Large intestine (tissue), 3 donors: ENCODE measurements at regions not wholly inside any gene's neighbourhood (a gene's known extent, or its start where the extent isn't known, plus 50 kb on each side); places are given as distances from the start of the nearest gene placed in this dataset.
A peak's percentile ranks its signal among the peaks of the same experiment; 100 is the strongest.

Experiments
- DNase-seq, 2 donors: peaks; one replicate each; pipeline versions ENCODE4 v3.0.0 to v3.0.0-alpha.2; 2013
- H3K27ac ChIP-seq: one replicate; pipeline ENCODE4 v1.5.1; 2013; ENCODE audit warnings: low read length
- H3K27me3 ChIP-seq: 2 replicates; pipeline ENCODE4 v1.6.1; 2013; ENCODE audit warnings: low read length; ENCODE audit not compliant: control insufficient read depth, insufficient read depth
- H3K36me3 ChIP-seq: 2 replicates; pipeline ENCODE4 v1.6.1; 2013; ENCODE audit warnings: low read length; ENCODE audit not compliant: control insufficient read depth, insufficient read depth
- H3K4me1 ChIP-seq: one replicate; pipeline ENCODE4 v1.6.1; 2013; ENCODE audit warnings: low read length; ENCODE audit not compliant: control insufficient read depth, insufficient read depth
- H3K4me3 ChIP-seq: one replicate; pipeline ENCODE4 v1.5.1; 2013; ENCODE audit warnings: low read length
- H3K9me3 ChIP-seq: one replicate; pipeline ENCODE4 v1.6.1; 2013; ENCODE audit warnings: mild to moderate bottlenecking, low read depth, low read length, moderate library complexity; ENCODE audit not compliant: control insufficient read depth
- WGBS: methylation state at CpG from one replicate; pipeline ENCODE4 v1.1.5; 2013; ENCODE audit warnings: low lambda C conversion rate; ENCODE audit not compliant: insufficient coverage; 5-methylcytosine and 5-hydroxymethylcytosine counted together

DNA sequence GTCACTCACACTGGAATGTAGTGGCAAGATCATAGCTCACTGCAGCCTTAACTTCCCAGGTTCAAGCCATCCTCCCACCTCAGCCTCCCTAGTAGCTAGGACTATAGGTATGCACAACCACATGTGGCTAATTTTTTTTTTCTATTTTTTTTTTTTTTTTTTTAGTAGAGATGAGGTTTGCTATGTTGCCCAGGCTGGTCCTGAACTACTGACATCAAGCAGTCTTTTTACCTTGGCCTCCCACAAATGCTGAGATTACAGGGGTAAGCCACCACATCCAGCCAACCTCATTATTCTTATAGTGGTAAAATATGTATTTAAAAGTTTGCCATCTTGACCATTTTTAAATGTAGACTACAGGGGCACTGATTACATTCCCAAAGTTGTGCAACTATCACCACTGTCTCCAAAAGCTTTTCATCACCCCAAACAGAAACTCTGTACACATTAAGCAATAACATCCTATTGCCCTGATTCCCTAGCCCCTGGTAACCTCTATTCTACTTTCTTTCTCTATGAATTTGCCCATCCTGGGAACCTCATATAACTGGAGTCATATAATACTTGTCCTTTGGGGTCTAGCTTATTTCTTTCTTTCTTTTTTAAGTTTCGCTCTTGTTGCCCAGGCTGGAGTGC, 268.0 kb upstream of the JARID2 start:
- Histone ChIP-seq H3K36me3 (no peaks in the 10 kb centered on the region), H3K4me3 (no peak overlapping the region), H3K27ac (no peak overlapping the region), H3K9me3 (no peaks in the 10 kb centered on the region), H3K27me3 (no peaks in the 10 kb centered on the region), H3K4me1 (no peaks in the 10 kb centered on the region)
- WGBS: no CpG with 5 or more reads among the region's 1 CpG
- no peak for DNase-seq

DNA sequence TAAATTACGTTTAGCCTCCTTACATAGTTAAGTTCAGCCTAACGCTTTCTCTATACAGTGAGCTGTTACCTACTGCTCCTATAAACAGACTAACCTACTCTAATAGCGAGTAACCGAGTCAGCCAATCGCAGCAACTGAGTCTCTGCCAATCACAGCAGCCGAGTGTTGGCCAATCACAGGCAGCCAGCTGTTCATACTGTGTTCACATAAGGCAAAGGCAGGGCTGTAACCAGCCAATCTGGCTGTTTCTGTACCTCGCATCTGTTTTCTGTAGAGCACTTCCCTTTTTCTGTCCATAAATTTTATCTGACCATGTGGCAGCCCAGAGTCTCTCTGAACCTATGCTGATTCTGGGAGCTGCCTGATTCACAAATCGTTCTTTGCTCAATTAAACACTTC, 263.9 kb upstream of the JARID2 start:
- H3K9me3 ChIP-seq: peaks cover 3% of the 10 kb centered on the region
- no peak overlapping the region for H3K27ac ChIP-seq
- peaks cover 11% of the 10 kb centered on the region for H3K4me1 ChIP-seq
- no peaks in the 10 kb centered on the region for H3K36me3 ChIP-seq
- no peak for DNase-seq
- 86% methylated on average over 1 of the region's 8 CpGs for WGBS
- no peak overlapping the region for H3K4me3 ChIP-seq
- no peaks in the 10 kb centered on the region for H3K27me3 ChIP-seq

DNA sequence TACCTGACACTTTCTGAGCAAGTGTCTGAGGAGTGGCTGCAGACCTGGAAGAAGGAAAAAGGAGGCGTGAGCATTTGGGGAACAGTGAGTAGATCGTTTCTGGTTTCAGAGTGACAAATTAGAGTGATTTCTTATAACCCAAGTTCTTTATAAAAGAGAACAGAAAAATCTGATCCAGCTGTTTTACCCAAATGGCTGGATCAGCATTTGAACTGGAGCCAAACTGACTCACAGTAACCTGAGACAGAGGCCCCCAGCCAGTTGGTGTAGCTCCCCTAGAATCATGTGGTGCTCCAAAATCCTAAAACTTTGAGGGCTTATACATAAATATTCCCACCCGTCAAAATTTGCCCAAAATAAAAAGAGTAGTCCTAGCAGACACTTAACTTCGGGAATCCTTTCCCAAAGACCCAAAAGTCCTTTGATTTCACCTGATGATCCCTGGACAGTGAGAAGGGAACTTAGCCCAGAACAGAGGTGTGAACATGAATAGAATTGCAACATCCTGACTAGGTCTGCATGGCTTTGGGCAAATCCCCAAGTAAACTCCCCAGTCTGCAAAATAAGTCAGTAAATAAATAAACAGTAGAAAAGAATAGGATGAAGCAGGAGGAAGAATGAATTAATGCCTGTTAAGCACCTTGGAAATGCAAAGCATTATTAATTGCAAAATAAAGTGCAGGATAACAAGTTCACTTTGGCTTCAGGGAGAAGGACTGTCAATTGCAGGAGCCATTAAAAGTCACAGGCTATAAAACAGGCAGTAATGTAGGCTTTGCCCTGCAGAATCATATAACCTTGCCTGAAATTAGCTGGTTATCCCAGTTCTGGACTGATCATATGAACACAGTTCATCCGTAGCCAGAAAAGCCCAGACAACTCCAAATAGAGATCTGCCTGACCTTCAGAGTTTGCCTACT, 262.0 kb upstream of the JARID2 start:
- peaks cover 11% of the 10 kb centered on the region for H3K4me1 ChIP-seq
- H3K27ac ChIP-seq: peak overlapping the region; percentile 13
- H3K4me3 ChIP-seq: no peak overlapping the region
- DNase-seq: no peak
- peaks cover 3% of the 10 kb centered on the region for H3K9me3 ChIP-seq
- H3K27me3 ChIP-seq: no peaks in the 10 kb centered on the region
- no CpG with 5 or more reads among the region's 5 CpGs for WGBS
- H3K36me3 ChIP-seq: no peaks in the 10 kb centered on the region

DNA sequence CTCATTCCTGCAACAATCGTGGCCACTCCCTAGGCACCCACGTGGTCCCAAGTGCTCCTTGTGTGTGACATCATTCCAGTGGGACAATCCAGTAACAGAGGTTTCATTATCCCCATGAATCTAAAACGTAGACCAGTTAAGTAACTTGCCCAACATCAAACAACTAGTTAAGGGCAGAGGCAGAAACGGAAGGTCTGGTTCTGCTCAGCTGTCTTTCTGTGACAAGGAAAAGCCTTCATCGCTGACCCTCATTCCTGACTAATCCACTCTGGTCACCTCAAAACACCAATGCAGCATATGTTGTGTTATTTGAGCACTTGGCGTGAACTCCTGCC, 261.4 kb upstream of the JARID2 start:
- Histone ChIP-seq H3K36me3 (no peaks in the 10 kb centered on the region), H3K27ac (peak overlapping the region; percentile 13), H3K9me3 (peaks cover 3% of the 10 kb centered on the region), H3K4me1 (peaks cover 11% of the 10 kb centered on the region), H3K27me3 (no peaks in the 10 kb centered on the region), H3K4me3 (no peak overlapping the region)
- no CpG with 5 or more reads among the region's 6 CpGs for WGBS
- DNase-seq: peak; percentile 85 to 94

DNA sequence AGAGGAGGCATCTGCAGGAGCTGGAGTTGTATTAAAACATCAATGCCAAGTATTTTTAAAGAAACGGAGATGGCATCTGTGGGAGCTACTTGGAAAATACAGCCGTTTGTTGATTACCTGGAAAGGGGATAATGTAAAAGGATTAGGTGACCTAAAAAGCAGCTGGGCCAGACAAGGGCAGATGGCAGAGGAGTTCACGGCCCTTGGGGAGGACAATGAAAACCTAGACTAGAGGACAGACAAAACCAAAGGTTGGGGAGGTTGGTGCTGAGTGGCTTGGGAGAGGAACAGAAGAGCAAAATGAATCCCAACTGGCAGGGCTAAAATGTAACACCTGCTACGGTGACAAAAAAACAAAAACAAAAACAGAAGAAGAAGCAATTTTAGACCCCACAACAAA, 260.5 kb upstream of the JARID2 start:
- WGBS: 89% methylated on average over 3 of the region's 4 CpGs
- Histone ChIP-seq H3K36me3 (no peaks in the 10 kb centered on the region), H3K27ac (no peak overlapping the region), H3K4me1 (peaks cover 11% of the 10 kb centered on the region), H3K27me3 (no peaks in the 10 kb centered on the region), H3K4me3 (no peak overlapping the region), H3K9me3 (peaks cover 3% of the 10 kb centered on the region)
- no peak for DNase-seq

- Histone ChIP-seq H3K4me3 (no peak overlapping the region), H3K27me3 (no peaks in the 10 kb centered on the region), H3K36me3 (no peaks in the 10 kb centered on the region), H3K9me3 (peaks cover 3% of the 10 kb centered on the region), H3K27ac (no peak overlapping the region), H3K4me1 (peaks cover 11% of the 10 kb centered on the region)
- DNase-seq: peak; percentile 33 to 83
- WGBS: no CpG with 5 or more reads among the region's 7 CpGs
Measured at GRCh38 chr6:14986370-14986769, 259.5 kb upstream of the JARID2 start.

DNA sequence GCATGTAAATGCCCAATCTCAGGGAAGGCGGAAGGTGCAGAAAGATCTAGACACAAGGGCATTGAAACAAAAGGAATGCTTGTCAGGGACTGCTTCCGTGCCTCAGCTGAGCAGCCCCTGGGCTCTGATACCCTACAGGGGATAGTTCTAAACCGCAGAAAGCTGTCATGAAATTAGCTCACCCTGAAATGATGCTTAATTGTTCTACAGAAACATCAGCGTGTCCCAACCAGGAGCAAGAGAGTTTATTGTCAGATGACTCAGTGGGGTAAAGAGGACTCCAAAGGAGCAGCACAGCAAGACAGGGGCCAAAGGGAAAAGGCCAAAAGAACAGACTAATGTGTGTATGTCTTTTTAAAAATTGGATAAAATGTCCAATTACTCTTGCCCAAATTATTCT, 258.4 kb upstream of the JARID2 start:
- WGBS: no CpG with 5 or more reads among the region's 4 CpGs
- DNase-seq: no peak
- Histone ChIP-seq H3K4me1 (peaks cover 11% of the 10 kb centered on the region), H3K27ac (no peak overlapping the region), H3K4me3 (no peak overlapping the region), H3K9me3 (peaks cover 3% of the 10 kb centered on the region), H3K27me3 (no peaks in the 10 kb centered on the region), H3K36me3 (no peaks in the 10 kb centered on the region)

DNA sequence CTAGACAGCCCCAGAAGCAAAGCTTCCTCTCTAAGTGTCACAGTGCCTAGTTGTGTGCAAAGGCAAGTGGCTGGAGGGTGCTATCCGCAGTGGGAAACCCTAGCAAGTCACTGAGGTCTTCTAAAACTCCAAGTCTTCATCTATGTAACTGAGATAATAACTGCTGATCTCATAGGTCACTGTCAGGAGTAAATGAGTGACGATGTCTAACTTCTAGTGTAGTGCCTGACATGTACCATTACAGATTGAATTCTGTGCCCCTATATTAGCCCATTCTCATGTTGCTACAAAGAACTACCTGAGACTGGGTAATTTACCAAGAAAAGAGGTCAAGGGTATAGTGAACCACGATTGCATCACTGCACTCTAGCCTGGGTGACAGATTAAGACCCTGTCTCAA, 253.5 kb upstream of the JARID2 start:
- Histone ChIP-seq H3K9me3 (no peaks in the 10 kb centered on the region), H3K27me3 (peaks cover 3% of the 10 kb centered on the region), H3K4me3 (no peak overlapping the region), H3K4me1 (no peaks in the 10 kb centered on the region), H3K36me3 (no peaks in the 10 kb centered on the region), H3K27ac (no peak overlapping the region)
- no CpG with 5 or more reads among the region's 3 CpGs for WGBS
- no peak for DNase-seq

- Histone ChIP-seq H3K9me3 (no peaks in the 10 kb centered on the region), H3K4me1 (no peaks in the 10 kb centered on the region), H3K36me3 (no peaks in the 10 kb centered on the region), H3K4me3 (no peak overlapping the region), H3K27me3 (peaks cover 3% of the 10 kb centered on the region), H3K27ac (no peak overlapping the region)
- no peak for DNase-seq
- no CpG with 5 or more reads among the region's 5 CpGs for WGBS
Measured at GRCh38 chr6:14995208-14995607, 250.7 kb upstream of the JARID2 start.

DNA sequence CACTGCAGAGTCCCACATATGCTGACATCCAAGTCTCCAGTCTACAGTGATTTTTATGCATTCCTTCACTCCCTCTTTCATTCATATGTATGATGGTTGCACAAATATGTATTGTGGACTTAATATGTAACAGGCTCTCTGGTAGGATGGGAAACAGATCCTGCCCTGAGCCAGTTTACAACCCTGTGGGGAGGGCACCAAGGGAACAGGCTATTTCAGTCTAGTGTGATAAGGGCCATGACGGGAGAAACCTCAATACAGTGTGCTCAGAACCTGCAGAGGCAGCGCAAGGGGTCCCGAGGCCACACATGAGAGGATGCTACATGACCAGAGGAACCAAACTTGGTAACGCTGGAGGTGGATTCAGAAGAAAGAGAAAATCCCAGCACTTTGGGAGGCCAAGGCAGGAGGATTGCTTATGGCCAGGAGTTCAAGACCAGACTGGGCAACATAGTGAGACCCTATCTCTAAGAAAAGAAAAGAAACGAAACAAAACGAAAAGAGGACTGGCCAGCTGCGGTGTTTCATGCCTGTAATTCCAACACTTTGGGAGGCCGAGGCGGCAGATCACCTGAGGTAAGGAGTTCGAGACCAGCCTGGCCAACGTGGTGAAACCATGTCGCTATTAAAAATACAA, 249.8 kb upstream of the JARID2 start:
- H3K27me3 ChIP-seq: peaks cover 3% of the 10 kb centered on the region
- H3K27ac ChIP-seq: no peak overlapping the region
- H3K36me3 ChIP-seq: no peaks in the 10 kb centered on the region
- no peaks in the 10 kb centered on the region for H3K4me1 ChIP-seq
- no CpG with 5 or more reads among the region's 12 CpGs for WGBS
- no peak overlapping the region for H3K4me3 ChIP-seq
- no peaks in the 10 kb centered on the region for H3K9me3 ChIP-seq
- no peak for DNase-seq
